HG02571 (cell line): ENCODE measurements at regions not wholly inside any gene's neighbourhood (a gene's known extent, or its start where the extent isn't known, plus 50 kb on each side); places are given as distances from the start of the nearest gene placed in this dataset.

Experiments
- ATAC-seq: cut with Tn5 transposase; IDR thresholded peaks from one replicate; pipeline ENCODE4 v1.9.1; 2021; ENCODE audit warnings: mild to moderate bottlenecking, moderate library complexity; ENCODE audit not compliant: unreplicated experiment

DNA sequence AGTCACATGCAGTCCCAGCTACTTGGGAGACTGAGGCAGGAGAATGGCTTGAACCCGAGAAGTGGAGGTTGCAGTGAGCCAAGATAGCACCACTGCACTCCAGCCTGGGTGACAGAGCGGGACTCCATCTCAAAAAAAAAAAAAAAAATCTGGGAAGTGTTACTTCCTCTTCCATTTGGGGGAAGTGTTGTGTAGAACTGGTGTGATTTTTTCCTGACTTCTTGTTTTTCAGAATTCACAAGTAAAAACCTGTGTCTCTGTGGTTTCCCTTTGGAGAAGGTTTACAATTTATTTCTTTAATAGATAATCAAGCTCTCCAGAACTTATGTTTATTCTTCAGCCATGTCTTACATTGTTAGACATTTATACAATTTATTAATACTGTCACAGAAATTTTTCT lies 396.1 kb downstream of the BRD1 start:
- no peak for ATAC-seq

DNA sequence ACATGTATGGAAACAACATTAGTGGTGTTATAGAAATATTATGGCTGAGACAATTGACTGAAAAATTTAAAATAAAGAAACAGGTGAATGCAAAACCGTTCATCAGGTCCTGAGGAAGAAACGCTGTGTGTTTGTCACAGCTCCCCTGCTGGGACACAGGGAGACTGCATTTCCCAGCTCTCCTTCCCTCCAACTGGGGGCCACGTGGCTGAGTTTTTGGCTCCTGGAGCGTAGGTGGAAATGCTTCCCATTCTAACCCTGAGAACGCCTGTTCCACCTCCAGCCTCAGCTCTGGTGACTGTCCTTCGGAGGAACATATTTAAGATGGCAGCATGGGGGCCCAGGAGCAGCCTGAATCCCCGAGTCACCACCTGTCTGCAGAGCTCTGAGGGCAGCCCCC lies 398.6 kb downstream of the BRD1 start:
- no peak for ATAC-seq

DNA sequence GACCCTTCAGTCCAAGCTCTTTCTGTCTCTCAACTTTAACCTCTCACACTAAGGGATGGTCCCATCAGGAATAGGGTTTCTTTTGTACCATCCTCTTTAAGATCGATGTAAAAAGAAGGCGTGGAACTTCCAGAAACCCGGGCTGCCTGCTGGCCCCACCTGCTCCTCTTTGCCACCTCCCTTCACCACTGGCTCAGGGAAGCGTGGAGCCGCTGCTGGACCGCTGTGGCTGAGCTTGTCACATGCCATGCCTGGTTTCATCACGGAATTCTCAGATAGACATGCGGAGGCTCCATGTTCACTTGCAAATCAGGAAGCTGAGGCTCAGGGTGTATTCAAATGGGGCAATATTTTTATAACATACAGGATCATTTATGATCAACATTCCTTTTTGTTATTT lies 399.7 kb downstream of the BRD1 start:
- ATAC-seq: no peak

DNA sequence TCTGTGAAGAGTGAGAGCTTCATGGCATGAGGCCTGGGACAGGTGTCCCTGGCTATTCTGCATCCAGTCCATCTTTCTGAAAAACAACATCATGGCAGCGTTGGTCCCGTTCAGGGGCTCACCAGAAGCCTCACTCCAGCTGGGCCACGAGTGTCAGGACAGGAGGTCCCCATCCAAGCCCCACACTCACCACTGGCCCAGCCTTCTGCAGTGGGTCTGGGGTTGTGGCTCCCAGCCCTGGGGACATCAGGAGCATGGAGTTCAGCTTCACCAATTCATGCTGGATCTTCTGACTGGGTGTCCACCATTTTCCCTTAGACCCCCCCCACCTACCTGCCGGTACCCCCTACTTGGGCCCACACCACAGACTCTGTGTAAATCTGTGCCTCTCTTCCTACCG lies 400.3 kb downstream of the BRD1 start:
- ATAC-seq: no peak

DNA sequence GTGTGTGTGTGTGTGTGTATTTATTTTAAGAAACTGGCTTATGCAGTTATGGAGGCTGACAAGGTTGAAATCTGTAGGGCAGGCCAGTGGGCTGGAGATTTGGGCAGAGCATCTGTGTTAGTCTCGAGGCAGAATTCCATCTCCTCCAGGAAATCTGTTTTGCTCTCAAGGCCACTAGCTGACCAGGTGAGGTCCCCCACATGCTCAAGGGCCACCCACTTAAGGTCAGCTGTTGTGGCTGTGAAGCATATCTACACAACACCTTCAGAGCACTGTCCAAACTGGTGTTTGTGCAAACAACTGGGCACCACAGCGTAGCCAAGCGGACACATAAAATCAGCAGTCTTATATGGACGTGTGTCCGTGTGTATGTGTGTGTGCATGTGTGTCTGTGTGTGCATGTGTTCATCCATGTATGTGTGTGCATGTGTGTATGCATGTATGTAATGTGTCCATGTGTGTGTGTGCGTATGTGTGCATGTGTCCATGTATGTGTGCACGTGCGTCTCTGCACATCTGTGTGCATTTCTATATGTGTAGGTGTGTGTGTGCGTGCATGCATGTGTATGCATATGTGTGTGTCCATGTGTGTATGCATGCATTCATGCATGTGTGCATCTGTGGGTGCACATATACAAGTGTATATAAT lies 400.9 kb downstream of the BRD1 start:
- no peak for ATAC-seq

DNA sequence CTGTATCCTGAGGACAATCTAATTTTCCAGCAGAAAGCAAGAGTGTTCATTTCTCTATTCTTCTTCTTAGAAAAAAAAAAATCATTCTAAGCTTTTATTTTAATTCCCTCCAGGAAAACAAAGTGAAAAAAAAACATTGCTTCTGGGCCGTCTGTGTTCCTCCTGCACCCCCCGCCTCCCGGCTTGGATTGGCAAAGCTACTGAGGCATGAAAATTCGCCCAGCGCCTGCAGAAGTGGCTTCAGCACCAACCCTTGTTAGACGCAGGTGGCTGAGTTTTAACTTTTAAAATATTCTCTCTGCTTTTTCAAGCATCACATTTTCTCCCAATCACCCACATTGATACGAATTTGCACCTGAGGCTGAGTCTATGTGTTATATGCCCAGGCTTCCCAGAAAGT lies 401.6 kb downstream of the BRD1 start:
- no peak for ATAC-seq

DNA sequence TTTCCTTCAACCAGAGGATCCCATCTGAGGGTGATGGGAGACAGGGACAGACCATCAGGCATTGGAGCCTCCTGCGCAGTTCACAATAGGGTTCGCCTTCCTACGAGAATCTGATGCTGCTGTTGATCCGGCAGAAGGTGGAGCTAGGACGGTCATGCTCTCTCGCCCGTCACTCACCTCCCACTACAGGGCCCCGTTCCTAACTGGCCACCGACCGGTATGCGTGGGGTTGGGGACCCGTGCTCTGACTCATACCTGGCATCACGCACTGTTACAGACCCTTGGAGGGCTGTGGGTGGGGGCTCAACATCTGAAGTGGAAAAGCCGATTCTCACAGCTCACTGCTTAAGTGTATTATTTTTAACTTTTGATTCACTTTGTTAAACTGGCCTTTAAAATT lies 402.3 kb downstream of the BRD1 start:
- ATAC-seq: no peak

DNA sequence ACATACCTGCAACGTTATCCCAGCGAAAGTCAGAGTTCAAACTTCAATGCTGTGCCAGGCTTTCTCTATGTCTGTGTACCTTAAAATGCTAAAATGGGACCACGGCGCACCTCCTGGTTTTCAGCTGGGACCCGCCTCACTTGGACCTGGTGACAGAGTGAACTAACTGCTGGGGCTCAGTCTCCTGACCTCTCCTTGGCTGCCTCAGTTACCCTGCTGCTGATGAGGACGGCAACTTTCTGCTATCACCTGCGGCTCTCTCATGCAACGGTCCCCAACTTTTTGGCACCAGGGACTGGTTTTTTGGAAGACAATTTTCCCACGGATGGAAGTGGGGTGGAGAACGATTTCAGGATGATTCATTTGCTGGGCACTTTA lies 402.8 kb downstream of the BRD1 start:
- no peak for ATAC-seq

DNA sequence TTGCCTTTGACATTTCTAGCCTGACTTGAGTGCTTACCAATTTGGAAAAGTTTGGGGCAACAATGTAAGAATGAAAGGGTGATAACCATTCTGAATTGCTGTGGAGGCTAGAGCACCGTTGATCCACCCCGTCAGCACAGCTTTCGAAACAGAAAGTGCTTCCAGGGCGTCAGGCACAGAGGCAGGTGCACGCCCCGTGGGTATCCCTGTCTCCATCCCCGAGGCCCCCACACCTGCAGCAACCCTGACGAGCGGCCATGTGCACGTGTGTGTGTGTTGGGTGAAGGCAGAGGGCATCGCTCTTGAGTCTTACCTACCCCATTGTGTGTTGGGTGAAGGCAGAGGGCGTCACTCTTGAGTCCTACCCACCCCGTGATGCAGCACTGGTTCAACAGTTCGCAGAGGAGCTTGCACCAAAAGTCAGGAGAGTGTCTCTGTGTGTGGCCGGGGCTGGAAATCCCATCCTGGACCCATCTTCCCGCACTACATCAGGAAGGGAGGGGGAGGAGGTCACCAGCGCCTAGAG lies 404.5 kb downstream of the BRD1 start:
- ATAC-seq: no peak

DNA sequence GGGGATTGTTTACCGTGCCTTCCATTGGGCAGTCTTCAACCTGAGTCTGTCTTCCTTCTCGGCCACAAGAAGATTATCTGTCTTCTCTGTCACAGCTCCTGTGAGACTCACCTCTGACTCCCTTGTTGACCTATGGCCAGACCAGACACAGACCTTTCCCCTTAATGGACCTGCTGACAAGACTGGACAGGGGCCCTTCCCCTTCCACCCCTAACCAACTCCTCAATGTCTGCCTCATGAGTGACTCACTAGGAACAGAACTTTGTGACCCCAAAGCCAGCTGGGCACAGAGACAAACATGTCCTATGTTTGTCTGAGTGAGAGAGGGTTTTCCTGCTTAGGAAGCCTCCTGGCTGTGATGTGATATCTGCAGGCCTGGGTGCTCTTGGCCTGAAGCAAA lies 405.0 kb downstream of the BRD1 start:
- no peak for ATAC-seq

DNA sequence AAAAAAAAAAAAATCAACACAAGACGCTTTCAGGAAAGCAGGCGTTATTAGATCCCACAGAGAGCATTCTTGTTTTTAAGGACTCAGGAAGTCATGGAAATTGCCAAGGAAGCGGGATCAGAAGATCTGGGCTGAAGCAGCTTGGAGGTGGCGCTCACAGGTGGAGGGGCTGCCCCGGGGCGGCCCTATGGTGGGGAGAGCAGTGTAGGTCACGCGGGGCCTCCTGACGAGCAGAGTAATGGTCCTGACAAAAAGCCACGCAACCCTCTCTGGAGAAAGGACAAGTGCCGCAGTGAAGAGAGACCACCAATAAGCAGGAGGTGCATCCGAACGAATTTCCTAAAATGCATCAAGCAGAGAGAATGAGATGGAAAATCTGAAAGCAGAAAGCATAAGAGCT lies 407.0 kb downstream of the BRD1 start:
- ATAC-seq: no peak

DNA sequence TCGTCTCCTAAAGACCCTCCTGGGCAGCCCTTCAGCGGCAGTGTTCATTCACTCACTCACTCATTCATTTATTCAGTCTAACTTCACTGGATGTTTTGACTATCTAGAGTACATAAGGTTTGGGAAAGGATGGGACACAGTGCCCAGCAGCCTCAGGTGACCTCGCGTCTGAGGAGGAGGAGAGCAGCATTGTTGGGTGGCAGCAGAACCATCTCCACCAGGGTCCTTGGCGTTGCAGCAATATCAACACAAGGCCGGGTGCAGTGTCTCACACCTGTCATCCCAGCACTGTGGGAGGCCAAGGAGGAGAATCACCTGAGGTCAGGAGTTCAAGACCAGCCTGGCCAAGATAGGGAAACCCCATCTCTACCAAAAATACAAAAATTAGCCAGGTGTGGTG lies 408.0 kb downstream of the BRD1 start:
- no peak for ATAC-seq

DNA sequence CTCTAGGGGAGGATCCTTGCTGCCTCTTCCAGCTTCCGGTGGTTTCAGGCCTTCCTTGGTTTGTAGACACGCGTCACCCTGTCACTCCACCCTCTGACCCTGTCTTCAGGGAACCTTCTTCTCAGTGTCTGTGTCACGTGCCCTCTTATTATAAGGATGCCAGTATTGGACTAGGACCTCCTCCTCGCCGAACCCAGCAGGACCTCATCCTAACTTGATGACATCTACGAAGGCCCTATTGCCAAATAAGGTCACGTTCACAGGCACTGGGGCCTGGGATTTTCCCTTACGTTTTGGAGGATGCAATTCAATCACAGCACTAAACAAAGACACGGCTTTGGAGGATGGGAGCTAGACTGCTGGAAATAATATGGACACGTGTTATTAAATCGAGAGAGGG lies 408.7 kb downstream of the BRD1 start:
- ATAC-seq: no peak

DNA sequence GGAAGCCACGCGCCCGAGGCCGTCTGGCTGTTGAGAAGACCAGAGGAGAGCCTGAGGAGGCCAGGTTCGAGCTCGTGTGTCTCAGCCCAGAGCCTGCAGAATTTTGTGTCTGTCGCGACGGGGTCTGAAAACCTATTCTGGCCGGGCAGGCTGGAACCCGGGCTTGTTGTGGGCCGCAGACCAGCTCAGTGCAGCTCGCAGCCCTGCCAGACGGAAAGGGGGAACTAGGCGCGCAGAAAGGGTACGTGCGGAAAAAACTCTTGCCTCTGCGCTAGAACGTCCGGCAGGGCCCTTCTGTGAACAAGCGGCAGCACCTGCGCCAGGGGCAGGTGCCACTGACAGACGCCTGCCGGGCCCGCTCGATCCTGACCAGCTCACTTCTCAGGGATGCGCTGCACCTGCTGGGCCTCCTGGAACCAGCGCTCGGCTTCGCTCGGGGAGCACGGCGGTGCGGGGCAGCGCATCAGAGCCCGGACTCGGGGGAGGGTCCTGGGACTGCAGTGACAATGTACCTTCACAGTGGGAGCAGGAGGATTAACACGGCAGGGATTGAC lies 409.3 kb downstream of the BRD1 start:
- ATAC-seq: no peak

DNA sequence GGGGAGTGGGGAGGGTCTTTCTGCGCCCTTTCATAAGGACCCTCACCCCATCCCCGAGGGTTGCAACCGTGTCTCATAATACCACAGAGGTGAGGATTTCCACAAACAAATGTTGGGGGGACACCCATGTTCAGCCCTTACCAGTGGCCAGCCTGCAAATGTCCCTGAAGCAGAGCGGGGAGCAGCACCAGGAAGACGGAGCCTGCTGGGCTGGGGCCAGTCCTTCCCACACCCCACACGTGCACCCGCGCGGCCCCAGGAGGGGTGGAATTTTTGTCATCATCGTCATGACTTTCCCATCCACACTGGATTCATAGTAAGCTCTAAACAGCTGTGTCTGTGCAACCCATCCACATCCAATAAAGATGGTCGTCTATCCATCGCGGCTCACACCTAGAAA lies 409.8 kb downstream of the BRD1 start:
- ATAC-seq: no peak

DNA sequence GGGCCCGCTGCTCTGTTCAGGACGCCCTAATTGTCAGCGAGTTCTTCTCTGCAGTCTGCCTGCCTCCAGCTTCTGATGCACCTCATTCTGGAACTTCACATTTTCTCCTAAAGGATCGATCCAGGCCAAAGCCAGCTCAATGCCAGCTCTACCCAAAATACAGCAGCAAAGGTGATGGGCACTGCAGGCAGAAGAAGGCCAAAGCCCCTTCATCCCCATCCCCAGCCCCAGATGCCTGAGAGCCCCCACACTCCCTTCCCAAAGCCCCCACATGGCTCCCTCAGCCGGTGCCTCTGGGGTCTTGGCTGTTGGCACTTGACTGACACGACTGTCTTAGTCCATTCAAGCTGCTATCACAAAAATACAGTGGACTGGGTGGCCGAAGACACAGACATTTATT lies 410.3 kb downstream of the BRD1 start:
- ATAC-seq: no peak

DNA sequence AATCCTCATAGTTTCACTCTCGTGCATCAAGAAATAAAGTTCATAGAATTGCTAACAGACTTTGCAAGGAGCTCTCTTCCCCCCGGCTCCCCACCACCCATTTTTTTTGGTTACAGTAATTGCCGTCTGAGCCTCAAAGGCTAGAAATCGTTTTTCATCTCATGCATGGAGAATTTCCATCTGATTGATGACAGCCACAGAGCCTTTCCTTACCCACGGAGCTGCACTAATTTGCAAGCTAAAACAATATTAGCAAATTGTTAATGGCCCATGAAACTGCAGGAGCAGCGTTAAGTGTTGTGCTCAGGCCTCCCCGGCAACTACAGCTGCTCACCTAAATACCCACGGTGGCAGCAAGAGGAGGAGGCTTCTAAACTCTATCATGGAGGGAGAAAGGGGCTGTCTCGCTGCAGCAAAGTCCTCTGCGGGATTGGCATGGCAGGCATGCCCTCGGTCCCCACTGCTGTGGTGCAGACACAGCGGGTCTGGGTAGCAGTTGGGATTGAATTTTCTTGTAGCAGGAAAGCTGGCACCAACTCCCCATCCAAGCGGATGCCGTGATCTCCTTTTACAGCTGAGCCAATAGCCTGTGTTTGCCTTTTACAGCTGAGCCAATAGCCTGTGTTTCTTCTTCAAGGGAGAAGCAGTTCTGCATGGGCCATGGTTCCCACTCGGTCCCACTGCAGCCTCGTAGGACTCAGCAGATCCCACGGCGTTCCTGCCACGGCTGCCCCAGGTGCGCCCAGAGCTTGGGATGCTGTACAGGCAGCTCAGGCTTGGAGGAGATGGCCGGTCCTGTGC lies 412.3 kb downstream of the BRD1 start:
- ATAC-seq: no peak

DNA sequence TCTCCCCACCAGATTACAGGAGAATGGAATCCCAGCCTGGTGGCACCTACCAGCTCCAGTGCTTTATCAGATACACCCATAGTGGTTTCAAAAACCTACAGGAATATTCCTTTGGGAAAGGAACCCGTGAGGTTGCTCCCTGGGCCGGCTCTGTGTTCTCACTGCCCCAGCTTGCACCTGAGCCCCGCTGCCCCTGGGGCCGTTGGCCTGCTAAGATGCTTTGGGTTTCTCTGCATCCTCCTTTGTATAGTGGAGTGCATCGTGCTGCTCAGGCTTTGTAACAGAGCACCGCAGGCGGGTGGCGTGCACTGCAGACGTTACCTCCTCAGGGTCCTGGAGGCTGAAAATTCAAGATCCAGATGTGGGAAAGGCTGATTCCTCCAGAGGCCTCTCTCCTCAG lies 414.1 kb downstream of the BRD1 start:
- no peak for ATAC-seq

DNA sequence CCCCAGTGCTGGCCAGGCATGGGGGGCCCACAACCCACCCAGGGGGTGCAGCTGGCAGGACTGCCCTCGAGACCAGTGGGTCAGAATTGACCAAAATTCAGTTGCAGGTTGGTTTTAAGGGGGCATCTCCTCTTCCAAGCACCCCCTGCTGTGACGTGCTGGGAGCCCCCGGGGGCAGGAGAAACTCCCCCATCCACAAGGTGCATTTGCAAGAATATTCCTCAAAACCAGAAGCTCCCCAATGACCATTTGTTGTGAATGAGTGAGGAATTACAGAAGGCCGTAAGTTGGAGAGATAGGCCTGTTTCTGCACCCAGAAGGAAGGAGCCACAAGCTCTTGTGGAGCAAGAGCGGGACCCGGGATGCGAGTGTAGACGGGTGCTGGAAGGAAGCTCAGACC lies 414.5 kb downstream of the BRD1 start:
- no peak for ATAC-seq

DNA sequence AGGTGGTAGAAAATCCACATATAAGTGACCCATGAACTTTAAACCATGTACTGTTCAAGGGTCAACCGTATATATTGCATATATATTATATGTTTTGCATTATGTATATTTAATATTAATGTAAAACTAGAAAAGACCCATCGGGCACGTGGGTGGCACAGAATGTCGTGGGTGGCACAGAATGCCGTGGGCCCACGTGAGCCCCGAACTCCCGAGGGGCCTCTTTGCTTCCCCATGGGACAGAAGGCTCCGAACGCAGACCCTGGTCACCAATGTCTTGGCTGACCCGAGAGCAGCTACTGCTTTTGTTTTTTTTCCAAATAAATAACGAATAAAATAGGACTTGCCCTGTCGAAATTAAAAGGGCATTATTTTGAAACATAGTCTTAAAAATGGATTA lies 415.4 kb downstream of the BRD1 start:
- ATAC-seq: no peak

DNA sequence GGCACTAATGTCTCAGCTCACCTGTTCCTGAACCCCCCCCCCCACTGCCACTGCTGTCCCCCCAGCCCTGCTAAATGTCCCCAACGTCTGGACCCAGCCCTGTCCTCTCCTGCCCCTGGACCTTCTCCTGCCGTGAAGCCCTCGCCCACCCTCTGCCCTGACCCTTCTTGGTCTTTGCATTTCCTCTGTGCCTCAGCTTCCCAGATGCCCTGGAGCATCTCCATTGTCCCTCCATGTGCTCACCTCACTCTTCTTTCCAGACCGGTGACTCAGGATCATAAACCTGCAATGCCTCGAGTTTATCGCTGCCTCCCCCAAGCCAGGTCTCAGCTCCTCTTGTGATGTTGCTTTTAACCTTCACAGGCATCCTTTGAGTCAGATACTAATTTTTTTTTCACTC lies 416.4 kb downstream of the BRD1 start:
- ATAC-seq: no peak

DNA sequence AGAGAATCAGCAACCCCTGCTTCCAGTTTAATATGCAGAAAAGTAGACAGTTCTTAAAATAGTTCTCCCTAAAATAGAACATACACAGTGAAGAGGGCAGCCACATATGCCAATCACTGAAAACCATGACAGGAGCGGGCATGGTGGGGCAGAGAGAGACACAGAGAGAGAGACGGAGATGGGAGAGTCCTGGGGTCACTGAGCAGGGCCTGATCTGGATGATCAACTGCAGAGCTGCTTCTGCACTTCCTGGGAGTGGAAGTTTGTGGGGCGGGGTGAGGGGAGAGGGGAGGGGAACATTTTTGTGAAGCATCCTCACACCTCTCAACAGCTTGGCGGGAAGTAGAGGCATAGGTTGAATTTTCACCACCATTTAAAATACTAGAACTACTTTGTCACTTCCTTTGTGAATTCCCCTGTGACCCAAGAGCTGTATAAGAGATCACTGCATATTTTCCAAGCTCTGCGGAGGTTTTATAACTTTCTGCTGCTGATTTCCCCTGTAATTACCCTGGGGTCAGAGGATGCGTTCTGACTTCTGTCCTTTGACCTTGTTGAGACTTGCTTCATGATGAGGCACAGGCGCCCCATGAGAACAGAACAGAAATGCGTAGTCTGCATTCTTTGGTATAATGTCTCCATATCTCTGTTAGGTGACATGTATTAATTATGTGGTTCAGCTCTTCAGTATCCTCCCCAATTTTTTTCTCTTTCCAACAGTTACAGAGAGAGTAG lies 419.4 kb downstream of the BRD1 start:
- no peak for ATAC-seq
